WTC11 (cell line): ENCODE measurements at regions not wholly inside any gene's neighbourhood (a gene's known extent, or its start where the extent isn't known, plus 50 kb on each side); places are given as distances from the start of the nearest gene placed in this dataset.

Source experiments
- ATAC-seq: fragments of 200-7000 bp; cut with Tn5 transposase; 2 replicates; pipeline ENCODE4 v1.10.0; 2021; ENCODE audit warnings: mild to moderate bottlenecking, moderate library complexity
- CTCF ChIA-PET: fragments of 300-600 bp; sonication (Branson Sonifier 250); formaldehyde crosslinking; loops from one replicate; lab custom pipeline; 2021; ENCODE audit warnings: antibody characterized with exemption; lab: Charles Lee
- POLR2A ChIA-PET: fragments of 350-600 bp; sonication (Branson Sonifier 250); formaldehyde crosslinking; loops from one replicate; lab custom pipeline; 2021; ENCODE audit warnings: antibody characterized with exemption; lab: Charles Lee
- DNase-seq: peaks from one replicate; pipeline ENCODE4 v3.0.0; 2021; ENCODE audit warnings: low spot score
- H3K27ac Mint-ChIP-seq: 2 replicates; pipeline ENCODE4 v1.8.0; 2021; ENCODE audit warnings: mixed read lengths
- H3K27me3 Mint-ChIP-seq: 2 replicates; pipeline ENCODE4 v1.8.0; 2021; ENCODE audit warnings: low read depth, mild to moderate bottlenecking, moderate library complexity, mixed read lengths
- H3K36me3 Mint-ChIP-seq: 2 replicates; pipeline ENCODE4 v1.8.0; 2021; ENCODE audit warnings: mixed read lengths
- H3K4me1 Mint-ChIP-seq: 2 replicates; pipeline ENCODE4 v1.8.0; 2022; ENCODE audit warnings: mixed read lengths
- H3K4me3 Mint-ChIP-seq: 2 replicates; pipeline ENCODE4 v1.8.0; 2021; ENCODE audit warnings: mild to moderate bottlenecking, moderate library complexity, mixed read lengths
- H3K9me3 Mint-ChIP-seq: 2 replicates; pipeline ENCODE4 v1.8.0; 2021; ENCODE audit warnings: mixed read lengths
- AR ChIP-seq: fragments of 250-450 bp; sonication (Bioruptor Pico); IDR thresholded peaks from 2 replicates; pipeline ENCODE4 v1.9.0; 2021; ENCODE audit warnings: mild to moderate bottlenecking
- CREB1 ChIP-seq: sonication (generic); formaldehyde crosslinking; IDR thresholded peaks from 2 replicates; pipeline ENCODE4 v1.8.0; 2023; ENCODE audit warnings: mild to moderate bottlenecking, missing genetic modification reagents
- E2F4 ChIP-seq: sonication (generic); formaldehyde crosslinking; IDR thresholded peaks from 2 replicates; pipeline ENCODE4 v1.8.1; 2022; ENCODE audit warnings: low read depth, mild to moderate bottlenecking, moderate library complexity, missing genetic modification reagents, borderline replicate concordance
- E2F5 ChIP-seq: sonication (generic); formaldehyde crosslinking; IDR thresholded peaks from 2 replicates; pipeline ENCODE4 v1.8.1; 2022; ENCODE audit warnings: mild to moderate bottlenecking, moderate library complexity, missing genetic modification reagents
- MAX ChIP-seq: sonication (generic); formaldehyde crosslinking; IDR thresholded peaks from 2 replicates; pipeline ENCODE4 v1.8.0; 2022; ENCODE audit warnings: mild to moderate bottlenecking, missing genetic modification reagents
- MLX ChIP-seq: sonication (generic); formaldehyde crosslinking; IDR thresholded peaks from 2 replicates; pipeline ENCODE4 v1.8.1; 2023; ENCODE audit warnings: mild to moderate bottlenecking, missing genetic modification reagents, moderate library complexity
- NFATC4 ChIP-seq: fragments of 250-450 bp; sonication (Bioruptor Pico); IDR thresholded peaks from 2 replicates; pipeline ENCODE4 v1.9.0; 2021; ENCODE audit warnings: mild to moderate bottlenecking
- NFE2L1 ChIP-seq: sonication (generic); formaldehyde crosslinking; IDR thresholded peaks from 2 replicates; pipeline ENCODE4 v1.8.1; 2023; ENCODE audit warnings: missing genetic modification reagents
- NFYB ChIP-seq: sonication (generic); formaldehyde crosslinking; conservative IDR thresholded peaks from 2 replicates; pipeline ENCODE4 v1.8.0; 2022; ENCODE audit warnings: low read depth, missing genetic modification reagents
- NR2C2 ChIP-seq: sonication (generic); formaldehyde crosslinking; IDR thresholded peaks from 2 replicates; pipeline ENCODE4 v1.8.0; 2022; ENCODE audit warnings: mild to moderate bottlenecking, missing genetic modification reagents
- OVOL2 ChIP-seq: fragments of 250-450 bp; sonication (Bioruptor Pico); IDR thresholded peaks from 2 replicates; pipeline ENCODE4 v1.9.0; 2021; ENCODE audit warnings: mild to moderate bottlenecking, borderline replicate concordance
- SMAD4 ChIP-seq: sonication (generic); formaldehyde crosslinking; IDR thresholded peaks from 2 replicates; pipeline ENCODE4 v1.8.0; 2022; ENCODE audit warnings: mild to moderate bottlenecking, missing genetic modification reagents
- SP1 ChIP-seq: sonication (generic); formaldehyde crosslinking; conservative IDR thresholded peaks from 2 replicates; pipeline ENCODE4 v1.8.1; 2022; ENCODE audit warnings: missing genetic modification reagents
- TCF7 ChIP-seq: sonication (generic); formaldehyde crosslinking; IDR thresholded peaks from 2 replicates; pipeline ENCODE4 v1.8.0; 2022; ENCODE audit warnings: mild to moderate bottlenecking, low read depth, missing genetic modification reagents, moderate library complexity
- USF1 ChIP-seq: sonication (generic); formaldehyde crosslinking; IDR thresholded peaks from 2 replicates; pipeline ENCODE4 v1.8.0; 2022; ENCODE audit warnings: mild to moderate bottlenecking, missing genetic modification reagents
- ZNF121 ChIP-seq: sonication (generic); formaldehyde crosslinking; IDR thresholded peaks from 2 replicates; pipeline ENCODE4 v1.8.0; 2023; ENCODE audit warnings: missing genetic modification reagents
- ZNF219 ChIP-seq: sonication (generic); formaldehyde crosslinking; IDR thresholded peaks from 2 replicates; pipeline ENCODE4 v1.8.0; 2023; ENCODE audit warnings: missing genetic modification reagents, mild to moderate bottlenecking, borderline replicate concordance
- ZNF396 ChIP-seq: fragments of 250-450 bp; sonication (Bioruptor Pico); IDR thresholded peaks from 2 replicates; pipeline ENCODE4 v1.8.0; 2021; ENCODE audit warnings: mild to moderate bottlenecking, moderate library complexity, borderline replicate concordance
- ZNF416 ChIP-seq: fragments of 250-450 bp; sonication (Bioruptor Pico); IDR thresholded peaks from 2 replicates; pipeline ENCODE4 v1.9.0; 2021; ENCODE audit warnings: mild to moderate bottlenecking, inconsistent platforms

- peaks cover 2% of the 10 kb centered on the region for H3K27me3 Mint-ChIP-seq
- TF ChIP-seq NFYB (CRISPR knock-in tag) (no peak), ZNF121 (CRISPR knock-in tag) (no peak)
- no peak overlapping the region for H3K4me3 Mint-ChIP-seq
- POLR2A ChIA-PET, result no interaction called here
- DNase-seq, result no peak
- peaks cover 5% of the 10 kb centered on the region for H3K4me1 Mint-ChIP-seq
- no peak overlapping the region for H3K27ac Mint-ChIP-seq
- no peaks in the 10 kb centered on the region for H3K36me3 Mint-ChIP-seq
- CTCF ChIA-PET, result no interaction called here
- peaks cover 17% of the 10 kb centered on the region for H3K9me3 Mint-ChIP-seq
- no peak for ATAC-seq
Observed at GRCh38 chr12:115101520-115101919, 417.5 kb upstream of the TBX3 start.

- TF ChIP-seq TCF7 (no peak), SP1 (CRISPR knock-in tag) (no peak), ZNF121 (CRISPR knock-in tag) (no peak), ZNF416 (CRISPR knock-in tag) (no peak), NFYB (CRISPR knock-in tag) (no peak), USF1 (CRISPR knock-in tag) (no peak), CREB1 (CRISPR knock-in tag) (no peak), NR2C2 (no peak), OVOL2 (CRISPR knock-in tag) (no peak), NFATC4 (CRISPR knock-in tag) (no peak), E2F4 (CRISPR knock-in tag) (no peak), ZNF219 (CRISPR knock-in tag) (no peak), AR (CRISPR knock-in tag) (no peak), E2F5 (no peak), ZNF396 (CRISPR knock-in tag) (no peak), MLX (CRISPR knock-in tag) (no peak), NFE2L1 (CRISPR knock-in tag) (no peak), SMAD4 (CRISPR knock-in tag) (no peak), MAX (CRISPR knock-in tag) (no peak)
- peaks cover 17% of the 10 kb centered on the region for H3K9me3 Mint-ChIP-seq
- peaks cover 2% of the 10 kb centered on the region for H3K27me3 Mint-ChIP-seq
- no peak overlapping the region for H3K27ac Mint-ChIP-seq
- POLR2A ChIA-PET, result no interaction called here
- no peak overlapping the region for H3K4me3 Mint-ChIP-seq
- CTCF ChIA-PET, result no interaction called here
- H3K4me1 Mint-ChIP-seq, result no peaks in the 10 kb centered on the region
- H3K36me3 Mint-ChIP-seq, result no peaks in the 10 kb centered on the region
- ATAC-seq (no peak), DNase-seq (no peak)
Observed at GRCh38 chr12:115097416-115097815, 413.4 kb upstream of the TBX3 start.
